ENCODE measurements at regions not wholly inside any gene's neighbourhood (a gene's known extent, or its start where the extent isn't known, plus 50 kb on each side); places are given as distances from the start of the nearest gene placed in this dataset.
"Not testable (repeated sequence)": the region's sequence is repeated elsewhere in the genome, so short reads cannot be mapped to it uniquely, and the experiment has no call there.

DNA sequence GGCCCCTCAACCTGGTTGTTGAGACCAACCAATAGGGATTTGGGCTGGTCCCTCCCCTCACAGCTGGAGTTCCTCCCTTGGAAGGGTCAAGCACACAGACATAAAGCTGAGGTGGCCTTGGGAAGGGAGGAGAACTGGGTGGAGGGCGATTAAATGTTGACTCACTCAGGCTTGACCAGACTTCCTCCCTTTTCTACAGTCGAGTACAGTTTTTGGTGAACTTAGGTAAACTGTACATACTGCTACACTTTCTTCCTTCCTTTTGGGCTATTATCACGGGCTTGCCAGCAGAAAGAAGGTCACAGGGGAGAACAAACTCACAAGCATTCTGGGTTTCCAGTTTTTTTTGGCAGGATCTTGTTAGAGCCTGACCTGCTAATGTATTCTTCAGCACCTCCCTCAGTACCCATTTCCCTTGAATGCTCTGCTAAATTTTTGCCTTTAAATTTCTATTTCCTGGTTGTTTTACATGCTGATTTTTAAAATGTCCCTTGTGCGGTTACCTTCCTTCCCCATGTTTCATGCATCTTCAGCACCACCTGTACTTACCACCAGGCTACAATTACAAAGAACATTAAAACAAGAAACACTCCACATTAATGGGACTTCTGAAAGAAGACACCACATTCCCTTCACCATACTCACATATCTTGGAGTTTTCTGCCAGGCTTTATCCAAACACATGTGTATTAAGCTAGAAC, 135.2 kb upstream of the RASGEF1B start:
- intact Hi-C loops (cut with micrococcal nuclease), result no loop called here
- DNase-seq (no peak), ATAC-seq (peak; percentile 80)

GRCh38 chr4:81606166-81606565, 134.5 kb upstream of the RASGEF1B start:
- DNase-seq, result no peak
- intact Hi-C loops (cut with micrococcal nuclease), result no loop called here
- ATAC-seq, result no peak

DNA sequence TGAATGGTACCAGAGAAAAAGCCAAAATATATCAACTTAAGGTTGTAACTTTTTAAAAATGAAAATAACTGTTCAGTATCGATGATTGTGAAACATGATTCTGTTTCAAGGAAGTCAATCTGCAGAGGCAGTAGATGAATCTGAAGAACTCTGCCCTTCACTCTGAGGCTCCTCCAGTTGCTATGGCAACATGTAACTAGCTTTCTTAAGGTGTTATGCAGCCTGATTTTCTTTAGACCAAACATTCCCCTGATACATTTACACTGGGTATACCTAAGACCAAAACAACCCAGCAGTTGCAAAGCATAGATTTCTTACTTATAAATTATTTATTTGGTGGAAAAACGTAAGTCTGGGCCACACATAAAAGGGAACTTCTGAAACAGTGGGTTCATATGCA, 133.6 kb upstream of the RASGEF1B start:
- intact Hi-C loops (cut with micrococcal nuclease), result no loop called here
- DNase-seq, result no peak
- ATAC-seq, result no peak

GRCh38 chr4:81604683-81605218, 133.0 kb upstream of the RASGEF1B start:
- ATAC-seq (no peak), DNase-seq (no peak)
- intact Hi-C loops (cut with micrococcal nuclease), result no loop called here

DNA sequence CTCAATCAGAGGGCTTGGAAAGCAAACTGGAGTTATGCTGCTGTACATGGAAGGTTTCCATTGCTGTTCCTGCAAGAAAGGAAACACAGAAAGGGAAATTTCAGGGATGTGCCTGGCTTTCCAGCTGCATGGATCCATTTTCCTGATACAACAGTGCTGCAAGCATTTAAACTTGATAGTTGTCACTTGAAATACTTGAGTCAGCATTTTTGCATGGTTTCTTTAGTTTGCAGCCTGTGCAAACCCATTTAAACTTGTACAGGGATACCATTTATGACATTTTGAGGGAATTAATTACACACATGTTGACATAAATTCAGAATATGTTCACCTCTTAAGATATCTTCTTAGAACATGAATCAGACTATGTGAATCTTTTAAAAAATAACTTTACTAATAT, 131.1 kb upstream of the RASGEF1B start:
- DNase-seq (no peak), ATAC-seq (no peak)
- intact Hi-C loops (cut with micrococcal nuclease), result no loop called here

- ATAC-seq (peak; percentile 38), DNase-seq (no peak)
- intact Hi-C loops (cut with micrococcal nuclease), result no loop called here
Measured at GRCh38 chr4:81601358-81601694, 129.6 kb upstream of the RASGEF1B start.

DNA sequence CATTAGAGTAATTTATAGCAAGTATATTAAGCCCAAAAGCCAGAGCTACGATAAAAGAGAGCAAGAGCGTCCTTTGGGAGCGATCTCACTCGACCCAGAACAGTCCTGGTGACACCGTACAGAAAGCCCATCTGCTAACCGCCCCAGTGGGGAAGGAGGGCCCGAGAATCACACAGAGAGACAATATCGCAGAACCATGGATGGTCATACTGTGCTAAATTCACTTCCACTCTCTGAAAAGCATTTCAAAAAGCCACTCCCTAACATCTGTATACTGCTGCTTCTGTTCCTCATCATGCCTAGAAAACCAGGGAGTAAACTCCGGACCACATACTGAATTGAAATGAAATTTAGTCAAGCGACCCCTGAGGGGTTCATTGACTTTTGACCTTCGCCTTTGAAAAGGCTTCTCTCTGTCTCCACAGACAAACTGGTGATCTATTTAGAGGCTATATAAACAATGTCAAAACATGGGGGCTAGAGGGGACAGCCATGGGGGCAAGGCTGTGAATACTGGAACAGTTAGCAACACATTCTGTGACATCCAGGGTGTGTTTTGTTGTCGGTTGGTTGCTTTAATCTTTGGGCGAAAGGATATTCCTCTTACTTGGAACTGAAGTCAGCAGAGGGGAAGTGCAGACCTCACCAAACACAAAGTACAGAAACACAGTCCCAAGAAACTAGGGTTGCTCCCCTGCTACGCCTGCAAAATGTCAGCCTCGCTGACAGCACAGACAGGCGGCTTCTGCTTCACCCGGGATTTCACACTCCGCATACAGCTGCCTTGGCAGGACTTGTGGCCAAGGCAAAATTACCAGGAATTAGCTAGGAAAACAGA, 129.0 kb upstream of the RASGEF1B start:
- intact Hi-C loops (cut with micrococcal nuclease), result no loop called here
- ATAC-seq, result peak; percentile 98

DNA sequence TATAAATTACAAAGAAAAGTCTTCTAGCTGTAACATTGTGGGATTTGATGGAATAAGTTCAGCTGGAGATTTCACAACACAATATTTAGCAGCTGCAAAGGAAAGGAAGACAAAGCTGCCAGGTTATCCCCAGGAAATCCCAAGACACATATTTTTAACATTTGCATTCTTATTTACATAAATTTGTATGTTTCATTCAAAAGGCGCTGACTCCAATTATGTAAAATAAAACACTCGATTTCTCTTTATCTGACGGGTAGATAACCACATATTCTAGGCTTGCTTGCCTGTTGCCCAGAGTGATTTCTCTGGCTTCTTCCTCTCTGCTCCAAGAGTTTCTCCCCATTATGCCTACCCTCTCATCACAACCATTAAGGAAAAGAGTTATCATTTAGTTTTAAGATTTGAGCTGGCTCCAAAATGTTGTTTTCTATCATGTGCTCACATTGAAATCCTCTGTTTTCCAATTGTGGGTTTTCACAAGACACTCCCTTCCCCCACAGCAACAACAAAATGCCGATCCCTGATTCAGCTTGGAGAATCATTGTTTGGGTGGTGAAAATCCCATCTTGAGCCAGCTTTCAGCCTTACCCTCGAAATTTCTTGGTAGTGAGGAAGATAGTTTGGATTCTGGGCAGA, 128.2 kb upstream of the RASGEF1B start:
- DNase-seq (no peak), ATAC-seq (peak; percentile 32)
- intact Hi-C loops (cut with micrococcal nuclease), result no loop called here

More for the DNA sequence above, 129.0 kb upstream of the RASGEF1B start:
- peak; percentile 80 for DNase-seq

- intact Hi-C loops (cut with micrococcal nuclease), result no loop called here
- ATAC-seq (no peak), DNase-seq (no peak)
Measured at GRCh38 chr4:81595798-81596610, 124.3 kb upstream of the RASGEF1B start.

DNA sequence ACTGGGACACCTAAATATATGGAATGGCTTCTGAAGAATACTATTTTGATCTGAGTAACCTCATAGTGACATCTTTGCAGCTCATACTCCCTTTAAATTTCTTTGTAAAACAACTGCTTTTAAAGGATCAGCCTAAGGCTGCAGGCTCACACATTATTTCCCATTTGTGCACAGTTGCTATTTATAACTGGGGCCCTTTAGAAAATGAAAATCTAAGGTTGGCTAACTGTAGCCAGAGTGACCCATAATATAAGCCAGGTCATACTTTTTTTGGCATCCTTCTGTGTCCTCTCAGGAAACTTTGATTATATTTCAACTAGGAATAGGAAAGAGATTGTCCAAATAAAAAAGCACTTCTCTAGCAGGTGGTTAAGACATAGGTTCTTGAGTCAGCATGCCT, 123.6 kb upstream of the RASGEF1B start:
- intact Hi-C loops (cut with micrococcal nuclease), result no loop called here
- peak; percentile 51 for ATAC-seq
- no peak for DNase-seq

GRCh38 chr4:81594490-81595159, 122.9 kb upstream of the RASGEF1B start:
- DNase-seq, result no peak
- ATAC-seq, result no peak
- intact Hi-C loops (cut with micrococcal nuclease), result no loop called here

DNA sequence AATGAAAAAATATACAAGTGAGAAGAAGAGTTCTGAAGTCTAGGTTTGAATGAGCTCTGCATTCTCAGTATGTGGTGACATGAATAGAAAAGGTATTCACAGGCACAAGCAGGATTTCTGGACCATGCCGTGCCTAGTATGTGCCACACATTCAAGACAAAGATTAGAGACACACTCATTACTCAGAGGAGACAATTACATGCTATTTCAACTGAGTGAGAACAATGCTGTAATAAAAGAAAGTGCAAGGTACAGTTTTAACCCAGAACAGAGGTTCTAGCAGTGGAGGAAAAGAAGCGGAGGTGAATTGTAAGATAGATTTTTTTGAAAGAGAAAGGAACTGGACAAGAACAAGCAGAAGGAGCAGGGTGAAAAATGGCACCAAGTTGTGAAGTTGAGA, 121.0 kb upstream of the RASGEF1B start:
- intact Hi-C loops (cut with micrococcal nuclease), result no loop called here
- DNase-seq (no peak), ATAC-seq (no peak)

- ATAC-seq, result no peak
- intact Hi-C loops (cut with micrococcal nuclease), result no loop called here
- DNase-seq, result no peak
Measured at GRCh38 chr4:81590596-81590995, 118.9 kb upstream of the RASGEF1B start.

DNA sequence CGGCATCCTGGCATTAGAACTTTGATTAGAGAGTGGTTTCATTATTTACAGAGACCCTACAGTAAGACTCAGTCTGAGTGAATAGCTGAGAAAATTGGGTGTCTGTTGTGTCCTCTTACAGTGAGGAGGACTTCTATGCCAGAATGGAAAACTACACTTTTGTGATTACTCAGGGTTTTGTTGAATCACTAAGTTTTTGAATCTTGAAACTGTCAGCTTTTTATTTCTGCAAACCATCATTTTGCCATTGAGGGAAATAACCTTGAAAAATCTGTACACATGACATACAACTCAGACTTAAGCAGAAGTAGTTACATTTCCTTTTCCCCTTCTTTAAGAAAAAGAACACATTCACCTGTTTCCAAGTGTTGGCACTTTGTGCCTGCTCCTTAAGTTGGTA, 117.6 kb upstream of the RASGEF1B start:
- DNase-seq (no peak), ATAC-seq (no peak)
- intact Hi-C loops (cut with micrococcal nuclease), result no loop called here

- DNase-seq (no peak), ATAC-seq (no peak)
- intact Hi-C loops (cut with micrococcal nuclease), result no loop called here
Measured at GRCh38 chr4:81586706-81587105, 115.0 kb upstream of the RASGEF1B start.

DNA sequence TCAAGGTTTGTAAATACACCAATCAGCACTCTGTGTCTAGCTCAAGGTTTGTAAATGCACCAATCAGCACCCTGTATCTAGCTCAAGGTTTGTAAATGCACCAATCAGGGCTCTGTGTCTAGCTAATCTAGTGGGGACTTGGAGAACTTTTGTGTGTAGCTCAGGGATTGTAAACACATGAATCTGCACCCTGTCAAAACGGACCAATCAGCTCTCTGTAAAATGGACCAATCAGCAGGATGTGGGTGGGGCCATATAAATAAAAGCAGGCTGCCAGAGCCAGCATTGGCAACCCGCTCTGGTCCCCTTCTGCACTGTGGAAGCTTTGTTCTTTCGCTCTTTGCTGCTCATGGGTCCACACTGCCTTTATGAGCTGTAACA, 109.3 kb upstream of the RASGEF1B start:
- ATAC-seq; intact Hi-C loops (cut with micrococcal nuclease); DNase-seq: not testable (repeated sequence)

GRCh38 chr4:81580346-81580993, 108.8 kb upstream of the RASGEF1B start:
- no peak for DNase-seq
- intact Hi-C loops (cut with micrococcal nuclease), result no loop called here
- ATAC-seq, result no peak

GRCh38 chr4:81577392-81577791, 105.7 kb upstream of the RASGEF1B start:
- no peak for ATAC-seq
- no peak for DNase-seq
- intact Hi-C loops (cut with micrococcal nuclease), result no loop called here
